GM23248 (cell line): ENCODE measurements at regions not wholly inside any gene's neighbourhood (a gene's known extent, or its start where the extent isn't known, plus 50 kb on each side); places are given as distances from the start of the nearest gene placed in this dataset.

Experiments used
- EZH2 ChIP-seq: fragments of 200-600 bp; sonication (generic); IDR thresholded peaks from 2 replicates; pipeline ENCODE4 v1.6.1; 2018; ENCODE audit warnings: antibody characterized with exemption, mild to moderate bottlenecking; ENCODE audit not compliant: insufficient read depth, poor library complexity, severe bottlenecking
- EZH2phosphoT487 ChIP-seq: fragments of 200-600 bp; sonication (generic); IDR thresholded peaks from 2 replicates; pipeline ENCODE4 v1.6.1; 2018; ENCODE audit warnings: antibody characterized with exemption, moderate library complexity, mild to moderate bottlenecking, low read depth; ENCODE audit not compliant: insufficient read depth

- no peak for TF ChIP-seq EZH2
- TF ChIP-seq EZH2phosphoT487 = no peak
These were observed 1138.5 kb downstream of the NCAM2 start for GRCh38 chr21:22136740-22137139.
